Pons (tissue), 1 donor: ENCODE measurements at regions not wholly inside any gene's neighbourhood (a gene's known extent, or its start where the extent isn't known, plus 50 kb on each side); places are given as distances from the start of the nearest gene placed in this dataset.

Experiments
- DNase-seq: peaks from one replicate; pipeline ENCODE4 v3.0.0-alpha.2; 2016; ENCODE audit warnings: low spot score

GRCh38 chr19:31706691-31707620 is 357.7 kb upstream of the TSHZ3 start:
- DNase-seq: no peak

GRCh38 chr19:31708520-31708919 is 359.3 kb upstream of the TSHZ3 start:
- no peak for DNase-seq

DNA sequence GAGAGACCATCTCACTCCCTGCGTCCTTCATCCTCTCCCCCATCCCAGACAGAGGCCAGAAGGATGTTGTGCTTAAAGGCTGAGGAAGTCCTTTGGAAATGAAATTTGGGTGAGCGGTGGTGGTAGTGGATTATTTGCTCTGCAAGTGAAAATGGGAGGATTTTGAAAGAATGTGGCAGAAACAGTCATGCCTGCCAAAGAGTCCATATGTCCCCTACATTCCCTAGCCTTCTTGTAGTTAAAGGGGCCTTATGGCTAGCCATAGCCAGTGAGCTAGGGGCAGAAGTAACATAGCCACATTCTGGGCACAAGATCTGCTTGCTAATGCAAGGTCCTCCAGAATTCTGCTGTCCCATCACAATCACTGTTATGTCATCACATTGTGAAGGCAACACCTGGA is 360.2 kb upstream of the TSHZ3 start:
- no peak for DNase-seq

DNA sequence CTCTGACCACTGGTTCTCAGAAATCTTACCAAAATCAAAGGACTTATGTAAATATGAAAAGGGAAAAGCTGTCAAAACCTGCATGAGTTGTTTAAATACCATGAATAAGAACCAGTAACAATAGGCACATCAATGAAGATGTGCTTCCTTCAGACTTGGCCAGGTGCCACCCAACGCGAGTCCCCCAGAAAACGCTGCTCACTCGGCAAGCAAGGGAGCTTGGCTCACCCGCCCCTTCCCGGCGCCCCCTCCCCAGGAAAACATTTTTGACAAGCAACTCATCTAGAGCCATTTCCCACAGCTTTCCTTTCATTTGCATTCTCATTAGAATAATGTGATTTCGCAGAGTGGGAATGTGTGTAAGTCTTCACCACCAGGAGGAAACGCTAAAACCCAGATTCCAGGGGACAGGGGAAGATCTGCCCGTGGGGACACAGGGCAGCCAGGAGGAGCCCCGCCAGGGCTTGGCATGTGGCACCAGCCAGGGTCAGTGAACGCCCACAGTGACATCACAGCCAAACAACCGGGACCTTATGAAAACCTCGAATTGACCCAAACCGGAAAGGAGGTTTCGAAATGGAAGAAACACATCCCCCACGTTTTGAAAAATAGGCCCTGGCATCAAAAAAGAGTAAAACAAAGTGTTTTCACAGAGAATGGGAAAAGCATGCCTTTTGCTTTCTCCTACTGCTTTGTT is 366.2 kb upstream of the TSHZ3 start:
- no peak for DNase-seq

DNA sequence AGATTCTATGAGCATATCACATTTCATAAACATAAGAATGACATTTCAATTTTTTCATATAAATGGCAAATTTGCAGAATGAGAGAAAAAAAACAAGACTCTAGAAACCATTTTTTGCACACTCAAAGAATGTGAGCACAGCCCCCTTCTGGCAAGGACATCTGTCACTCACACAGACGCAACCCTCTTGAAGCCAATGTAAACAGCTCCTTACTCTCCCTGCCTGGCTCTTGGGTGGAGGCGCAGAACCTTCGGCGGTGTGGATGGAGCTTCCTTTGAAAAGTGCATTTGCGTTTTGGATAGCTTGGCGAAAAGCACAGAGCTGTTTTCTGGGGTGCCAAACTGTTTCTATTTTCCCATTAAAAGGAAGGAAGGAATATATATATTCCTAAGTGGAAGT is 367.6 kb upstream of the TSHZ3 start:
- no peak for DNase-seq

- DNase-seq: no peak
Observed at GRCh38 chr19:31717269-31717923, 368.2 kb upstream of the TSHZ3 start.

DNA sequence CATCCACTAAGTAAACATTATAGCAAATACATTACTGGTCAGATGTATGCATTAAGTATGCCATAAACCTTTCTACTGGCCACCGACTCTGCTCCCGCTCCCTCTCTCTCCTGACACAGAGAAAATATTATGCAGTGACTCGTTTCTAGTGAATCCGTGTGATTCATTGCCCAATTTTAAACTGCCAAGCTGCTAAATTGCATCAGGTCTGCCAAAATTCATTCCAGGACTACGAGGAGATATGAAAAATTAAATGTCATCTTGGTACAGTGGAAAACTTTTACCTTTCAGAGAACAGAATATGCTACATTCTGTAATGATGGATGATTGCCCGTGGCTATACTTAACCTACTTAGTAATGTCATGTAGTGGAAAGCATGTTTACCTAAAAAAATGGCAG is 368.8 kb upstream of the TSHZ3 start:
- DNase-seq: no peak

- DNase-seq: no peak
Observed at GRCh38 chr19:31718898-31719297, 369.7 kb upstream of the TSHZ3 start.

DNA sequence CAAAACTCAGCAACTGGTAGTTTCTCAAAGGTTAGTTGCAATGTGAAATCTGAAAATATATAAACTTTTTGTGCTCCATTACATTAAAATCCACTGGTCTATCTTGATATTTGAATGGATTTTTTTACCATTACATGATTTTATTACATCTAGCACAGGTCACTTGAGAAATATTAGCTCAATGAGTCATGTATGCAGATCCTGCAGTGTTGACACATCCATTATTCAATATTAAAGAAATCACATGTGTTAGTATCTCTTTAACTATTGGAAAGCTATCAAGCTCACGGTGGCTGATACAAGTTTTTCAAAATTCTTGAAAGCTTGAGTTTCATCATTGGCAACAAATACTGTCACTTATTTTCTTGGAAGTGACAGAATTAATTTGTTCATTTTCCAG is 373.9 kb upstream of the TSHZ3 start:
- DNase-seq: no peak

GRCh38 chr19:31725051-31725450 is 375.8 kb upstream of the TSHZ3 start:
- DNase-seq: no peak

- DNase-seq: no peak
Observed at GRCh38 chr19:31727536-31727935, 378.3 kb upstream of the TSHZ3 start.

GRCh38 chr19:31730270-31730669 is 381.0 kb upstream of the TSHZ3 start:
- DNase-seq: no peak

DNA sequence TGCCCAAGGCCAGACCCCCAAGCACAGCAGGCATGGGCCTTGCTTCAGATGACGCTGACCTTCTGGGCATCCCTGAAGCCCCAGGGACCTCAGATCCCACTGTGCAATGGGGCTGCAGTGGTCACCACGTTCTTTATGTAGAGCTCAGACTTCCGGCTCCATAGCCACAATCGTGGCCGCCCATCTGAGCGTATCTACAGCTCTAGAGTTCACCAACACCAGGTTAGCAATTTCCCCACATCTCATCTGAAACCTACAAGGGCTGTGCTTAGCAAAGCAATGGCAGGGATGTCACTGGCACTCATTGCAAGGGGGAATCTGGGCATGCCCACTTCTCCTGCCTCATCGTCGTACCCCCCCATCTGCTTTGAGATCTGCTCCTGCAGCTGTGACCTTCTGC is 384.4 kb upstream of the TSHZ3 start:
- no peak for DNase-seq

DNA sequence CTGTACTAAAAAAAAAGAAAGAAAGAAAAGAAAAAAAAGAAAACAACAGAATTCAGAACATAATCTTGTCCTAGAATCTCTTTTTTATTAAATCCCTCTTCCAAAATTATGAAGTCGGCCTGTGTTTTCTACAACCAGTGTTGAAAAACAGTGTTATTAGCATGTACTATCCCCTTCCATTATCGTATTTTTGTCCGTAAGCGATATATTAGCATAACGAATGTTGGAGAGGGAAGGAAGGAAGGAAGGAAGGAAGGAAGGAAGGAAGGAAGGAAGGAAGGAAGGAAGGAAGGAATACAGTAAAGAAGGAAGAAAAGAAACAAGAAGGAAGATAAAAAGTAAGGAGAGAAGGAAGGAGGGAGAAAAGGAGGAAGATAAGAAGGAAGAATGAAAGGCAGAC is 393.0 kb upstream of the TSHZ3 start:
- DNase-seq: no peak

DNA sequence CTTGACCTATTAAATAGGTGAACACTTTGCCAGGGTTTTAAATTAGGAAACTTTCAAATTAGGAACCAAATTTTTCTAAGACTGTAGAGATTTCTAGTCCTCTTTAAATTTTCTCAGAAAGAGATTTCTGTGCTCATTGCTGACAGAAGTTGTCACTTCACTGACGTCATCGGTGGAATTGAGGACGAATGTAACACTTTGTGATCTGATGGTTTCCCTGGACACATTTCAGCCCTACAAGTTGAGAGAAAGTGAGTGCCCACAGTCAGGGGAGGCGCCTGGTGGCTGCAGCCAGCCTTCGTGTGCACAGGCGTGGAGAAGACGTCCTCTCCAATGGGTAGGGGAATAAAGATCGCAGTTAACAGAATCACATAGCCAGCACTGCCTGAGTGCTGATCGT is 396.5 kb upstream of the TSHZ3 start:
- no peak for DNase-seq

DNA sequence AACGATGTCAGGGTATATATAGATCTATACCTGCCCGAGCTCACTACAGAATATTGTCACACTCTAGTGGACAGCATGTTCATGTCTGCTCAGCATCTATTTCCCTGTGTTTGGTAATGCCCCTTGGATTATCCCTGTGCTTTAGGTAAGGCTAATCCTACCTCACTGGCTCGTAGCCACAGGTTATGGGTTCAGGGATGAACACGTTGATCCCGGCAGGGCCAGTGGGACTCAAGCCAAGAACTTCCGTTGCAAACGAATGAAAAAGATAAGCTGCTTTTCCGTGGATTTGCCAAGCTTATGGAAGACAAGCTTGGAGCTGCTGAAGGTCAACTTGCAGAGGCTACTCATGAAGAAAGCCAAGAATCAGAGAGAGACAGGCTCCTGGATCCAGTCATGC is 400.0 kb upstream of the TSHZ3 start:
- no peak for DNase-seq

DNA sequence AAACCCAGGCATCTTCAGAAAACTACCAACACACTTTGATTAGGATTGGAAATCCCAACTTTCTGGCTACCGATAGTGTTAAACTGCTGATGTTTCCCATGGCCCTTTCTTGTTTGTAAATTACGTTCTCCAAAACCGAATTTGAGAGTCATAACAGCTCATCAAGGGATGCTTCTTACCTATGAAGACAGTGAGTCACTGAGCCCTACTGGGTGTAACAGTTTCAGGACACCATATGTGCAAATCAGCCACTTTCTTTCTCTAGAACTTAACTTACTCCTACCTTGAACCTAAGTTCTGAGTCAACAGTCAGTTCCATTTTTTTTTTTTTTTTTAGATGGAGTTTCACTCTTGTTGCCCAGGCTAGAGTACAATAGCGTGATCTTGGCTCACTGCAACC is 410.1 kb upstream of the TSHZ3 start:
- no peak for DNase-seq

DNA sequence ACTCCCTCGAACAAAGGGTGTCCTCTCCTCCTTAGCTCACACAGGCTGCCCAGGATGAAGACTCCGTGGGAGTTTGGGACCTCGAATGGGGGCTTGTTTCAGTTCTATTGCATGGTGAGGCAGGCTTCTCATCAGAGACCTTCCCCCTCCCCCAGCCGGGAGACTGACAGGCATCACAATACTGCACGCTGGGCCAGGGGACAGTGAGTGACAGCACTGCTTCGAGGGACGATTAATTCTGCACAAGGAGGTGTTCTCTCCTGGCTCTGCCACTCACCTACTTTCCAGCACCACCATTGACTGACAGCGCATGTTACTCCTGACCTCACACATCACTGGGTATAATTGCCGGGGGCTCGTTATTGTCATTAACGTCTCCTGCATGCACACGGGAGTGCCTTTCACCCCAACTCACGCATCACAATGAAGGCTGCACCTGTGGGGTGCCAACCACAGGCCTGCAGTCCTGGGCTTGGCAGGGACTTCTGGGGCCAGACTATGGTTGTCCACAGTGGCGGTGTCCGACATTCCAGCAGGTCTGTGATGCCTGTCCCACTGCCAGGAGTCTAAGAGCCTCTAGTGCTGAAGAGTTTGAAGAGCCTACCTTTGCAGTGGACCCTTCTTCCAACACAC is 412.2 kb upstream of the TSHZ3 start:
- DNase-seq: no peak

- no peak for DNase-seq
Observed at GRCh38 chr19:31770223-31770622, 421.0 kb upstream of the TSHZ3 start.

- no peak for DNase-seq
Observed at GRCh38 chr19:31772915-31773314, 423.7 kb upstream of the TSHZ3 start.

DNA sequence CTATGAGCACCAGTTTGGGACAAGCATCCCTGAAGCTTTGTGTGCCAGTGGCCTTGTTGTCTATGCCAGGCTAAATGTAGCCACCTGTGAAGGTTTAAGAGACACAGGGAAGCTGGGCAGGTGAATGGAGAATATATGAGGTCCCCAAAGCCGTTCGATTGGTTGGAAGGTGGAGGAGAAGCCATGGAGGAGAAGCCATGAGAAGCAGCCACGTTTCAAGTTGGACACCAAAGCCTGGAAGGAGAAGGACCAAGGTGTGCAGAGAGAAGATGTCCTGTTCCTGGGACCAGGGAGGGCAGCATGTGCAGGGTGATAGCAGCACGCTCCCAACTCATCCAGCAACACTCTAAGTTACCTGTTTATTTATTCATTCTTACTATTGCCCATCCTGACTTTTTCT is 432.3 kb upstream of the TSHZ3 start:
- no peak for DNase-seq

DNA sequence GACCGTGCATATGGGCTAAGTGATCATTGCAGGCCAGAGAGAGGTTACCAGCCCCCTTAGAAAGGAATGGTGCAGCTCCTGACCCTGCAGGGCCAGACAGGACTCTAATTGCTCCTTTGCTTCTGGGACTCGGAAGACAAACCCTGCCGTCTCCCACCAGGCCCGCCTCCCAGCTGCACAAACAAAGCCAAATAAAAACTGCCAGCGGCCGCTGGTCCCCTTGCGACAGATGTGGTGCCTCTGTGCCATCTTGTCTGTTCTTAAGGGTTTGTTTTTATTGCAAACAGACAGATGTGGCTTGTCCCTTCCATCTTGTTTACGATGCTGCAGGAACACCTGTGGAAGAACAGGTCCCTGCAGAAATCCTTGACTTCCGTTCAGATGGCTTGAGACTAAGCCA is 434.4 kb upstream of the TSHZ3 start:
- no peak for DNase-seq
